Panc1 (cell line): ENCODE measurements at regions not wholly inside any gene's neighbourhood (a gene's known extent, or its start where the extent isn't known, plus 50 kb on each side); places are given as distances from the start of the nearest gene placed in this dataset.

Experiments
- ATAC-seq: fragments of 200-7000 bp; cut with Tn5 transposase; 2 replicates; pipeline ENCODE4 v1.9.1; 2020; ENCODE audit warnings: mild to moderate bottlenecking, moderate library complexity
- BruUV-seq: library from RNA; stranded (reverse); fragments of 400-500 nt; replicated peaks from 2 replicates; lab custom pipeline; 2021; lab: Mats Ljungman, UMichigan
- CTCF ChIA-PET: fragments of 300-600 bp; sonication (Branson Sonifier 250); formaldehyde crosslinking; loops from one replicate; lab custom pipeline; 2022; ENCODE audit warnings: antibody characterized with exemption; lab: Charles Lee
- POLR2A ChIA-PET: fragments of 300-600 bp; sonication (Branson Sonifier 250); formaldehyde crosslinking; loops from one replicate; lab custom pipeline; 2022; ENCODE audit warnings: antibody characterized with exemption; lab: Charles Lee
- DNase-seq: peaks from one replicate; pipeline ENCODE4 v3.0.0-alpha.2; 2010; ENCODE audit warnings: low read depth, low spot score
- H3K27ac ChIP-seq: 2 replicates; pipeline ENCODE4 v1.5.1; 2011; ENCODE audit warnings: mild to moderate bottlenecking, low read length, inconsistent platforms
- H3K27me3 ChIP-seq: fragments of 200-500 bp; sonication (Bioruptor generic); 2 replicates; pipeline ENCODE4 v1.6.0; 2014; ENCODE audit warnings: low read length, inconsistent platforms; ENCODE audit not compliant: control insufficient read depth, insufficient read depth
- H3K36me3 ChIP-seq: fragments of 200-500 bp; sonication (Bioruptor generic); 2 replicates; pipeline ENCODE4 v1.5.1; 2014; ENCODE audit warnings: inconsistent platforms, mild to moderate bottlenecking, low read length, moderate library complexity; ENCODE audit not compliant: control insufficient read depth, insufficient read depth
- H3K4me1 ChIP-seq: 2 replicates; pipeline ENCODE4 v1.5.1; 2011; ENCODE audit warnings: inconsistent platforms, mild to moderate bottlenecking, low read length, moderate library complexity; ENCODE audit not compliant: control insufficient read depth, insufficient read depth
- H3K4me3 ChIP-seq, 2 experiments: 2 replicates each; pipeline ENCODE4 v1.5.1; 2011 to 2012; ENCODE audit warnings: low read depth in 2 of 2, low read length in 2 of 2, mild to moderate bottlenecking in 2 of 2, inconsistent platforms in 1 of 2, moderate library complexity in 1 of 2
- H3K9me3 ChIP-seq: fragments of 200-500 bp; sonication (Bioruptor generic); 2 replicates; pipeline ENCODE4 v1.5.1; 2014; ENCODE audit warnings: low read depth, mild to moderate bottlenecking, inconsistent platforms, low read length, moderate library complexity; ENCODE audit not compliant: control insufficient read depth, insufficient read depth
- POLR2AphosphoS5 ChIP-seq: IDR thresholded peaks from 2 replicates; pipeline ENCODE4 v1.6.1; 2012; ENCODE audit warnings: mild to moderate bottlenecking, low read depth, low read length, moderate library complexity
- SIN3A ChIP-seq: IDR thresholded peaks from 2 replicates; pipeline ENCODE4 v1.6.1; 2012; ENCODE audit warnings: low read depth, mild to moderate bottlenecking, low read length, moderate library complexity, borderline replicate concordance; ENCODE audit not compliant: insufficient read depth
- TCF7L2 ChIP-seq: IDR thresholded peaks from 2 replicates; pipeline ENCODE4 v1.6.1; 2011; ENCODE audit warnings: mild to moderate bottlenecking, low read depth, low read length, inconsistent platforms
- in situ Hi-C: cut with HindIII; loops from 2 replicates; pipeline ENCODE4 v1.10.0; 2016; ENCODE audit warnings: low sequenced_read_pairs, low pct_unique_long_range_greater_than_20kb
- intact Hi-C: fragments of 100-400 bp; cut with micrococcal nuclease; formaldehyde crosslinking; loops from one replicate; pipeline ENCODE4 v1.10.0; 2022; ENCODE audit not compliant: unreplicated experiment
- TF ChIP-seq, protein P1 (sequence below), 2 experiments: IDR thresholded peaks; 2 replicates each; pipeline ENCODE4 v1.6.1; 2011 to 2012; ENCODE audit warnings: low read depth in 2 of 2, control low read depth in 1 of 2, low read length in 1 of 2, mild to moderate bottlenecking in 1 of 2, moderate library complexity in 1 of 2; ENCODE audit not compliant: insufficient read depth in 1 of 2
- TF ChIP-seq, protein P2 (sequence below): fragments of 450-650 bp; IDR thresholded peaks from 2 replicates; pipeline ENCODE4 v1.5.1; 2017; ENCODE audit warnings: mild to moderate bottlenecking

DNA sequence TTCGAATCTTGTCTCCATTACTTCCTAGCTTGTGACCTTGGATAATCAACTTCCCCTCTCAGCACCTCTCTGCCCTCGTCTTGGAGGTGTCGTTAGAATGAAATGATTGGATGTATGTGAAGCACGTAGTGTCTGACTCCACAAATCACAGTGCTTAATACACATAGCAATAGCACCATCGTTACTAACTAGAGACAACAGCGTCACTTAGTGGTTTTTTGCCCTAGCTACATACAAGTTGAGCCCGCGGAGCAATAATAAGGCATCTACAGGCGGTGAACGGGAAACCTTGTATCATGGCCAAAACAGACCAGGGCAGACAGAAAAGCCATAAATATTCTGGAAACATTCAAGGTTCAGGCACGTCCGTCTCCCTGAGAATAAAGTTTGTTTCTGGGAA lies 154.9 kb downstream of the ASCL4 start:
- in situ Hi-C loops = no loop called here
- CTCF ChIA-PET = no interaction called here
- peak; percentile 83 for ATAC-seq

DNA sequence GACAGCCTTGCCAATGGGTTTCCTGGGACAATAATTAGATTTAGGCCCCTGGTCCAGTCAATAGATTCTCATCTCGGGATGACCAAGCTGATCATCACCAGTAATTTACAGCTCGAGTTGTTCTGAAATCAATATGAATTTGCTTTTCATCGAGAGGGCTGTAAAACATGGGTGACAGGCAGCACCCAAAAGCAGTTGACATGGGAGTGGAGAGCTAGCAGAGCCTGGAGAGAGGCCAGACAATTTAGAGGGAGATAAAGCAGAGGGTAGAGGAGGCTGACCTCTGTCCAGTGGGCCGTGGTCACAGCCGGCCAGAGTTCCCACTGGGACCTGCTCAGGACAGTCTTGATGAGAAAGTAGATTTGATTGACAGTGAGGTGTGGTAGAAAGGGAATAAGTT lies 157.3 kb downstream of the ASCL4 start:
- DNase-seq = no peak
- POLR2A ChIA-PET = no interaction called here
- in situ Hi-C loops = no loop called here
- intact Hi-C loops = no loop called here
- TF ChIP-seq SIN3A (no peak), TCF7L2 (no peak), POLR2AphosphoS5 (no peak)
- TF ChIP-seq, protein P1, sequence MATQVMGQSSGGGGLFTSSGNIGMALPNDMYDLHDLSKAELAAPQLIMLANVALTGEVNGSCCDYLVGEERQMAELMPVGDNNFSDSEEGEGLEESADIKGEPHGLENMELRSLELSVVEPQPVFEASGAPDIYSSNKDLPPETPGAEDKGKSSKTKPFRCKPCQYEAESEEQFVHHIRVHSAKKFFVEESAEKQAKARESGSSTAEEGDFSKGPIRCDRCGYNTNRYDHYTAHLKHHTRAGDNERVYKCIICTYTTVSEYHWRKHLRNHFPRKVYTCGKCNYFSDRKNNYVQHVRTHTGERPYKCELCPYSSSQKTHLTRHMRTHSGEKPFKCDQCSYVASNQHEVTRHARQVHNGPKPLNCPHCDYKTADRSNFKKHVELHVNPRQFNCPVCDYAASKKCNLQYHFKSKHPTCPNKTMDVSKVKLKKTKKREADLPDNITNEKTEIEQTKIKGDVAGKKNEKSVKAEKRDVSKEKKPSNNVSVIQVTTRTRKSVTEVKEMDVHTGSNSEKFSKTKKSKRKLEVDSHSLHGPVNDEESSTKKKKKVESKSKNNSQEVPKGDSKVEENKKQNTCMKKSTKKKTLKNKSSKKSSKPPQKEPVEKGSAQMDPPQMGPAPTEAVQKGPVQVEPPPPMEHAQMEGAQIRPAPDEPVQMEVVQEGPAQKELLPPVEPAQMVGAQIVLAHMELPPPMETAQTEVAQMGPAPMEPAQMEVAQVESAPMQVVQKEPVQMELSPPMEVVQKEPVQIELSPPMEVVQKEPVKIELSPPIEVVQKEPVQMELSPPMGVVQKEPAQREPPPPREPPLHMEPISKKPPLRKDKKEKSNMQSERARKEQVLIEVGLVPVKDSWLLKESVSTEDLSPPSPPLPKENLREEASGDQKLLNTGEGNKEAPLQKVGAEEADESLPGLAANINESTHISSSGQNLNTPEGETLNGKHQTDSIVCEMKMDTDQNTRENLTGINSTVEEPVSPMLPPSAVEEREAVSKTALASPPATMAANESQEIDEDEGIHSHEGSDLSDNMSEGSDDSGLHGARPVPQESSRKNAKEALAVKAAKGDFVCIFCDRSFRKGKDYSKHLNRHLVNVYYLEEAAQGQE (IDR thresholded peaks at IDR 0.05; ENCODE audit: insufficient read depth in 1 of 2, low read depth in 2 of 2, low read length in 1 of 2) = no peak
- TF ChIP-seq, protein P2, sequence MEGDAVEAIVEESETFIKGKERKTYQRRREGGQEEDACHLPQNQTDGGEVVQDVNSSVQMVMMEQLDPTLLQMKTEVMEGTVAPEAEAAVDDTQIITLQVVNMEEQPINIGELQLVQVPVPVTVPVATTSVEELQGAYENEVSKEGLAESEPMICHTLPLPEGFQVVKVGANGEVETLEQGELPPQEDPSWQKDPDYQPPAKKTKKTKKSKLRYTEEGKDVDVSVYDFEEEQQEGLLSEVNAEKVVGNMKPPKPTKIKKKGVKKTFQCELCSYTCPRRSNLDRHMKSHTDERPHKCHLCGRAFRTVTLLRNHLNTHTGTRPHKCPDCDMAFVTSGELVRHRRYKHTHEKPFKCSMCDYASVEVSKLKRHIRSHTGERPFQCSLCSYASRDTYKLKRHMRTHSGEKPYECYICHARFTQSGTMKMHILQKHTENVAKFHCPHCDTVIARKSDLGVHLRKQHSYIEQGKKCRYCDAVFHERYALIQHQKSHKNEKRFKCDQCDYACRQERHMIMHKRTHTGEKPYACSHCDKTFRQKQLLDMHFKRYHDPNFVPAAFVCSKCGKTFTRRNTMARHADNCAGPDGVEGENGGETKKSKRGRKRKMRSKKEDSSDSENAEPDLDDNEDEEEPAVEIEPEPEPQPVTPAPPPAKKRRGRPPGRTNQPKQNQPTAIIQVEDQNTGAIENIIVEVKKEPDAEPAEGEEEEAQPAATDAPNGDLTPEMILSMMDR = no peak
- H3K36me3 ChIP-seq = no peaks in the 10 kb centered on the region
- BruUV-seq = no TSS peak
- H3K4me1 ChIP-seq = no peaks in the 10 kb centered on the region
- no peaks in the 10 kb centered on the region for H3K9me3 ChIP-seq
- CTCF ChIA-PET = no interaction called here
- H3K27me3 ChIP-seq = peaks cover 2% of the 10 kb centered on the region
- no peak overlapping the region for H3K27ac ChIP-seq
- ATAC-seq = no peak
- H3K4me3 ChIP-seq = no peak overlapping the region

More for the DNA sequence above, 154.9 kb downstream of the ASCL4 start:
- no peak for DNase-seq
- no TSS peak for BruUV-seq
- intact Hi-C loops = no loop called here
- H3K27me3 ChIP-seq = peaks cover 7% of the 10 kb centered on the region
- POLR2A ChIA-PET = no interaction called here
- H3K4me3 ChIP-seq = no peak overlapping the region
- no peak for TF ChIP-seq TCF7L2
- TF ChIP-seq POLR2AphosphoS5 = no peak
- no peak for TF ChIP-seq SIN3A
- TF ChIP-seq, protein P1 (IDR thresholded peaks at IDR 0.05; ENCODE audit: insufficient read depth in 1 of 2, low read depth in 2 of 2, low read length in 1 of 2) = no peak
- TF ChIP-seq, protein P2 = peak; percentile 58
- no peaks in the 10 kb centered on the region for H3K36me3 ChIP-seq
- H3K27ac ChIP-seq = no peak overlapping the region
- no peaks in the 10 kb centered on the region for H3K9me3 ChIP-seq
- H3K4me1 ChIP-seq = no peaks in the 10 kb centered on the region
